GM23248 (cell line): ENCODE measurements at regions not wholly inside any gene's neighbourhood (a gene's known extent, or its start where the extent isn't known, plus 50 kb on each side); places are given as distances from the start of the nearest gene placed in this dataset.
"Not testable (repeated sequence)": the region's sequence is repeated elsewhere in the genome, so short reads cannot be mapped to it uniquely, and the experiment has no call there.

Experiments used
- DNase-seq: peaks from one replicate; pipeline ENCODE4 v3.0.0-alpha.2; 2015
- H2AFZ ChIP-seq: fragments of 200-600 bp; sonication (generic); 2 replicates; pipeline ENCODE4 v1.6.1; 2016; ENCODE audit warnings: antibody characterized with exemption
- H3F3A ChIP-seq: fragments of 200-600 bp; sonication (generic); 2 replicates; pipeline ENCODE4 v1.6.1; 2016; ENCODE audit warnings: mild to moderate bottlenecking, antibody characterized with exemption, mixed run types; ENCODE audit not compliant: insufficient read depth
- H3K27ac ChIP-seq: fragments of 200-600 bp; sonication (generic); 2 replicates; pipeline ENCODE4 v1.5.1; 2016; ENCODE audit warnings: mild to moderate bottlenecking
- H3K27me3 ChIP-seq: fragments of 200-600 bp; sonication (generic); replicated peaks from 2 replicates; pipeline ENCODE4 v1.6.1; 2016; ENCODE audit warnings: mild to moderate bottlenecking; ENCODE audit not compliant: insufficient read depth
- H3K36me3 ChIP-seq: fragments of 200-600 bp; sonication (generic); 2 replicates; pipeline ENCODE4 v1.6.1; 2016; ENCODE audit warnings: low read depth, mild to moderate bottlenecking
- H3K4me1 ChIP-seq: fragments of 200-600 bp; sonication (generic); 2 replicates; pipeline ENCODE4 v1.6.1; 2016; ENCODE audit warnings: mild to moderate bottlenecking; ENCODE audit not compliant: insufficient read depth
- H3K4me2 ChIP-seq: fragments of 200-600 bp; sonication (generic); one replicate; pipeline ENCODE4 v1.6.1; 2016; ENCODE audit warnings: mild to moderate bottlenecking; ENCODE audit not compliant: unreplicated experiment
- H3K4me3 ChIP-seq: fragments of 200-600 bp; sonication (generic); 2 replicates; pipeline ENCODE4 v1.5.1; 2016; ENCODE audit warnings: mild to moderate bottlenecking
- H3K79me2 ChIP-seq: fragments of 200-600 bp; sonication (generic); 2 replicates; pipeline ENCODE4 v1.6.1; 2016; ENCODE audit warnings: mild to moderate bottlenecking; ENCODE audit not compliant: insufficient read depth
- H3K9ac ChIP-seq: fragments of 200-600 bp; sonication (generic); 2 replicates; pipeline ENCODE4 v1.6.1; 2016; ENCODE audit warnings: mild to moderate bottlenecking
- H3K9me2 ChIP-seq: fragments of 200-600 bp; sonication (generic); 2 replicates; pipeline ENCODE4 v1.6.1; 2016; ENCODE audit warnings: mixed run types, mild to moderate bottlenecking, moderate library complexity; ENCODE audit not compliant: insufficient read depth
- H3K9me3 ChIP-seq: fragments of 200-600 bp; sonication (generic); one replicate; pipeline ENCODE4 v1.6.1; 2017; ENCODE audit warnings: low read depth
- H4K20me1 ChIP-seq: fragments of 200-600 bp; sonication (generic); 2 replicates; pipeline ENCODE4 v1.6.0; 2016; ENCODE audit not compliant: insufficient read depth
- EZH2 ChIP-seq: fragments of 200-600 bp; sonication (generic); IDR thresholded peaks from 2 replicates; pipeline ENCODE4 v1.6.1; 2018; ENCODE audit warnings: antibody characterized with exemption, mild to moderate bottlenecking; ENCODE audit not compliant: insufficient read depth, poor library complexity, severe bottlenecking
- EZH2phosphoT487 ChIP-seq: fragments of 200-600 bp; sonication (generic); IDR thresholded peaks from 2 replicates; pipeline ENCODE4 v1.6.1; 2018; ENCODE audit warnings: antibody characterized with exemption, moderate library complexity, mild to moderate bottlenecking, low read depth; ENCODE audit not compliant: insufficient read depth
- WGBS, 2 experiments: methylation state at CpG; one replicate each; pipeline ENCODE4 v1.1.6; 2015 to 2017; ENCODE audit warnings: low lambda C conversion rate in 2 of 2, low coverage in 1 of 2; ENCODE audit errors: missing lambda C conversion rate in 2 of 2; 5-methylcytosine and 5-hydroxymethylcytosine counted together
- in situ Hi-C: fragments of 300-500 bp; cut with MboI; formaldehyde crosslinking; loops from 2 replicates; pipeline ENCODE4 v1.15.0; 2020

DNA sequence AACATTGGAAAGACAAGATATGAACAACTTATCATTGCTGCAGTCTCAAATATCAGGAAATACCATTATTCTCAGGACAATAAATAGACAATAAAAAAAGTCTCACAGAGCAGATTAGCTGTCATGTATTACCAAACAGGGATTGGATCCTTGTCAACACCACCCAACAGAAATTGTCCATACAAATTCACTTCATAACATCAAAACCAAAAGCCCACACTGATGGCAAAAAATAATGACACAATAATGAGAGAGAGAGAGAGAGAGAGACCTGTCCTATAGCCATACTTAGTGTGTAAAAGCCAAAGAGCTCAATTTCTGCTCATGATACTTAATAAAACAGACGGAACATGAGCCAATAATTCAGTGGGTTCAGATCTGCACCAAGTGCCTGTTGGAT, 96.5 kb downstream of the PPIAL4G start:
- H3K9me3 ChIP-seq = no peaks in the 10 kb centered on the region
- in situ Hi-C loops = no loop called here
- 45 to 61% methylated on average over 1 of the region's 1 CpG for WGBS, 2 experiments
- H3K9ac ChIP-seq = no peak overlapping the region
- no peaks in the 10 kb centered on the region for H3K36me3 ChIP-seq
- H3K4me2 ChIP-seq = no peak overlapping the region
- no peak for TF ChIP-seq EZH2
- TF ChIP-seq EZH2phosphoT487 = no peak
- H3K27me3 ChIP-seq = no peaks in the 10 kb centered on the region
- no peak overlapping the region for H3K4me3 ChIP-seq
- H3K79me2 ChIP-seq = no peaks in the 10 kb centered on the region
- no peaks in the 10 kb centered on the region for H3K9me2 ChIP-seq
- no peak for DNase-seq
- no peak overlapping the region for H2AFZ ChIP-seq
- no peak overlapping the region for H3K27ac ChIP-seq
- peaks cover 6% of the 10 kb centered on the region; the same call in 1 of the 2 replicates for H3F3A ChIP-seq
- no peaks in the 10 kb centered on the region for H3K4me1 ChIP-seq
- H4K20me1 ChIP-seq = no peaks in the 10 kb centered on the region

DNA sequence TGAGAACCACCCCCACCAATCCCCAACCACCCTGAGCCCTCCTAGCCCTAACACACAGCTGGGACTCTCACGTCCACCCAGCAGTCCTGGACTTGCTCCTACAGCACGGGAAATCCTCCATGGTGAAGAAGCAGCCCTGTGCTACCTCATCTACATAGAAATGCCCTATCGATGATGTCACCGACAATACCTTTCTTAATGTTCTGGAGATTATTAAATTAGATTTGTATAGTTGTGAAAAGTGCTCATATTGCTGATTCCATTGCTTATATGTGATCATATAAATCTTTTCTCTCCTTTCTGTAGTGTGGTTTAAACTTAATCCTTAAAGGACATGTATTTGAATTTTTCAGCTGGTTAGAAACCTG, 97.1 kb downstream of the PPIAL4G start:
- H3F3A ChIP-seq, H3K36me3 ChIP-seq, H3K4me2 ChIP-seq, DNase-seq, H3K9ac ChIP-seq, H3K79me2 ChIP-seq, H4K20me1 ChIP-seq, H3K4me1 ChIP-seq, in situ Hi-C loops, H2AFZ ChIP-seq, H3K9me2 ChIP-seq, H3K27ac ChIP-seq, H3K4me3 ChIP-seq, H3K9me3 ChIP-seq, H3K27me3 ChIP-seq: not testable (repeated sequence)
- WGBS, 2 experiments = 67 to 68% methylated on average over 4 of the region's 4 CpGs

DNA sequence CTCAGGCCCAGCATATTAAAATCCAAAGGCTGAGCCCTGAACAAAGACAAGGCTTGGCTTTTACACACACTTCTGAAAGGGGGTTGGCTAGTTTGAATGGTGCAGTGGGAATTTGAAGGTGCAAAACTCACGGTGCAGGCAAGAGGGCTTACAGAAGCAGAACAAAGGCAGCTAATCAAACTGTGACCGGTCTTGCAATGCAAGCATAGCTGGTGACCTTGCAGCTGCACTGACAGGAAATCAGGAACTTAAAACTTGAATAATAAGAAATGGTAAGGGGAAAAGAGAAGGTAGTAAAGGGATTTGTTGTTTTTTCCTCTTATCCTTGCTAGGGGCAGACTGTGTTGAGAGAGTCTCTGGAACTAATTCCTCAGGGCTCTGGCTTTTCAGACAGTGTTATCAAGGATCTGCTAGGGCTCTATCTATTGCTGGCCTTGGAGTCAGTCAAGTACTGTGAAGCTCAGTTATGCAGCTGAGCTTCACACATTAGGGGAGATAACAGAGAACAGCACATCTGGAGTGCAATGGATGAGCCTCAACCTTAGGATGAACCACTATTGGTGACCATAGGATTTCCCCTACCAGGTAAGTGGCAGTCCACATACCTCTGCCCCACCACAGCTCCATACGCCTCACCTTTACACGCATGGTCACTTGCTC, 97.6 kb downstream of the PPIAL4G start:
- TF ChIP-seq EZH2 = no peak
- TF ChIP-seq EZH2phosphoT487 = no peak
- H3K4me1 ChIP-seq = no peaks in the 10 kb centered on the region
- no peaks in the 10 kb centered on the region for H3K9me2 ChIP-seq
- no peak overlapping the region for H3K4me3 ChIP-seq
- in situ Hi-C loops = no loop called here
- no peaks in the 10 kb centered on the region for H3K79me2 ChIP-seq
- no peaks in the 10 kb centered on the region for H3K9me3 ChIP-seq
- H4K20me1 ChIP-seq = no peaks in the 10 kb centered on the region
- H3K27me3 ChIP-seq = no peaks in the 10 kb centered on the region
- H3K36me3 ChIP-seq = no peaks in the 10 kb centered on the region
- DNase-seq = no peak
- WGBS, 2 experiments = 61 to 67% methylated on average over 3 to 4 of the region's 4 CpGs
- peaks cover 6% of the 10 kb centered on the region; the same call in 1 of the 2 replicates for H3F3A ChIP-seq
- H3K9ac ChIP-seq = no peak overlapping the region
- H3K4me2 ChIP-seq = no peak overlapping the region
- H3K27ac ChIP-seq = no peak overlapping the region
- no peak overlapping the region for H2AFZ ChIP-seq

DNA sequence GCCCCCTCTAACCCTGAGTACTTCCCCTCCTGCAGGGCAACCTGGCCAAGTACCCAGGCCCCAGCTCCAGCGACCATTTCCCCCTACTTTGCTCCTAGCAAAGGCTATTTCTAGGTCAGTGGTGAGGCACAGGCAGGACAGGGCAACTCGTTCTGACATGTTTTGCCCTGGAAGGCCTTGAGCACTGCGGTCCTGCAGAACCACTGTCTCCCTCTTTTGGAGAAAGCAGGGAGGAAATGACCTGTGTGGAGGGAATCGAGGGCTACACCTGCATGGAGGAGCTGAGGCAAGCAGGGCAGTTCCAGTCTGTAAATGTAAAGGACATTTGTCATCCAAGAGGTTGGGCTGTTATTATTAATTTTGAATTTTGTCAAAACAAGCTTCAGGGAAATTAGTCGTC, 99.1 kb downstream of the PPIAL4G start:
- DNase-seq = no peak
- WGBS, 2 experiments = 63 to 68% methylated on average over 5 of the region's 5 CpGs
- Histone ChIP-seq H3K27me3 (no peaks in the 10 kb centered on the region), H2AFZ (no peak overlapping the region), H3K4me3 (no peak overlapping the region), H3K27ac (no peak overlapping the region), H3K36me3 (no peaks in the 10 kb centered on the region), H3K9me2 (no peaks in the 10 kb centered on the region), H3K9ac (no peak overlapping the region), H3F3A (peaks cover 6% of the 10 kb centered on the region; the same call in 1 of the 2 replicates), H3K4me1 (no peaks in the 10 kb centered on the region), H3K79me2 (no peaks in the 10 kb centered on the region), H4K20me1 (no peaks in the 10 kb centered on the region), H3K9me3 (no peaks in the 10 kb centered on the region), H3K4me2 (no peak overlapping the region)
- TF ChIP-seq EZH2 = no peak
- no peak for TF ChIP-seq EZH2phosphoT487
- in situ Hi-C loops = no loop called here

DNA sequence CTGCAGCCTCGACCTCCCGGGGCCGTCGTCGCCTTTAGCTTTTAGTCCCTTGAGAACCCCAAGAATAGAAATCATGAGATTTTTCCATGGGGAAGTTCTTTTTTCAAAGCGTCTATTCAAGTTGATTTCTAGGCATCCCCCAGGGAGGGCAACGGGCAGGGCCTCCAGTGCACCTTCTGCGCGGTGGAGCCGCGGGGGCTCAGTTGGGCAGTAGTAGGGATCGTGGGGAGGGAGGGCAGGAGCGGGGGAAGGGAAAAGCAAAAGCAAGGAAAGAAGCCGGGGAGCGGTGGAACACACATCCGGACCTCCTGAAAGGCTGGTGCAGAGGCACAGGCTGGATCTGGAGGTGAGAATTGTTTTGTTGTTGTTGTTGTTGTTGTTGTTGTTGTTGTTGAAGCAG, 103.4 kb downstream of the PPIAL4G start:
- H3K4me3 ChIP-seq = no peak overlapping the region
- H2AFZ ChIP-seq = no peak overlapping the region
- no peak overlapping the region for H3K9ac ChIP-seq
- no peaks in the 10 kb centered on the region for H3K27me3 ChIP-seq
- no peaks in the 10 kb centered on the region for H4K20me1 ChIP-seq
- H3K79me2 ChIP-seq = no peaks in the 10 kb centered on the region
- H3F3A ChIP-seq = no peaks in the 10 kb centered on the region; the same call in 1 of the 2 replicates
- no peaks in the 10 kb centered on the region for H3K9me3 ChIP-seq
- H3K27ac ChIP-seq = no peak overlapping the region
- H3K4me2 ChIP-seq = no peak overlapping the region
- peaks cover 5% of the 10 kb centered on the region; the same call in 1 of the 2 replicates for H3K4me1 ChIP-seq
- no peak for DNase-seq
- no peak for TF ChIP-seq EZH2phosphoT487
- no peak for TF ChIP-seq EZH2
- in situ Hi-C loops = no loop called here
- no peaks in the 10 kb centered on the region for H3K9me2 ChIP-seq
- no peaks in the 10 kb centered on the region for H3K36me3 ChIP-seq
- WGBS, 2 experiments = 69 to 70% methylated on average over 15 to 16 of the region's 16 CpGs
